SU-DHL-6 (cell line): ENCODE measurements at regions not wholly inside any gene's neighbourhood (a gene's known extent, or its start where the extent isn't known, plus 50 kb on each side); places are given as distances from the start of the nearest gene placed in this dataset.

Source experiments
- H2AFZ ChIP-seq: fragments of 200-600 bp; sonication (generic); 2 replicates; pipeline ENCODE4 v1.6.1; 2014; ENCODE audit warnings: low read depth, mild to moderate bottlenecking, moderate library complexity, mixed read lengths, antibody characterized with exemption, low read length; ENCODE audit not compliant: severe bottlenecking
- H3F3A ChIP-seq: fragments of 200-600 bp; shearing (Covaris generic); 2 replicates; pipeline ENCODE4 v1.6.0; 2016; ENCODE audit warnings: antibody characterized with exemption, mild to moderate bottlenecking; ENCODE audit not compliant: insufficient read depth
- H3K27ac ChIP-seq: fragments of 200-600 bp; sonication (generic); 2 replicates; pipeline ENCODE4 v1.5.1; 2016; ENCODE audit warnings: low read depth, mild to moderate bottlenecking, low read length, moderate library complexity, mixed read lengths
- H3K27me3 ChIP-seq: fragments of 200-600 bp; sonication (generic), shearing (Covaris generic); 2 replicates; pipeline ENCODE4 v1.6.0; 2014; ENCODE audit warnings: mild to moderate bottlenecking, low read length
- H3K36me3 ChIP-seq: fragments of 200-600 bp; sonication (generic); 2 replicates; pipeline ENCODE4 v1.6.1; 2014; ENCODE audit warnings: mild to moderate bottlenecking, low read length, mixed read lengths
- H3K4me2 ChIP-seq: fragments of 300-600, 200-600 bp; shearing (Covaris generic), sonication (generic); 2 replicates; pipeline ENCODE4 v1.6.0; 2014; ENCODE audit warnings: low read length, low read depth, mild to moderate bottlenecking; ENCODE audit not compliant: poor library complexity, severe bottlenecking
- H3K4me3 ChIP-seq: fragments of 200-600 bp; sonication (generic); 2 replicates; pipeline ENCODE4 v1.5.1; 2014; ENCODE audit warnings: antibody characterized with exemption, low read length, mild to moderate bottlenecking, mixed read lengths; ENCODE audit not compliant: insufficient read depth, poor library complexity, severe bottlenecking
- H3K79me2 ChIP-seq: fragments of 200-600 bp; sonication (generic); 2 replicates; pipeline ENCODE4 v1.6.1; 2014; ENCODE audit warnings: mild to moderate bottlenecking, low read length, moderate library complexity; ENCODE audit not compliant: insufficient read depth
- H3K9ac ChIP-seq: fragments of 200-600 bp; sonication (generic); 2 replicates; pipeline ENCODE4 v1.7.0; 2014; ENCODE audit warnings: mild to moderate bottlenecking, low read length
- H3K9me2 ChIP-seq: fragments of 200-600 bp; sonication (generic); replicated peaks from 2 replicates; pipeline ENCODE4 v1.6.1; 2014; ENCODE audit warnings: low read length; ENCODE audit not compliant: insufficient read depth
- H3K9me3 ChIP-seq: fragments of 200-600 bp; sonication (generic); 2 replicates; pipeline ENCODE4 v1.6.1; 2014; ENCODE audit warnings: low read length, mixed read lengths; ENCODE audit not compliant: insufficient read depth
- H4K20me1 ChIP-seq: fragments of 200-600 bp; sonication (generic); 2 replicates; pipeline ENCODE4 v1.6.1; 2014; ENCODE audit warnings: low read depth, mild to moderate bottlenecking, antibody characterized with exemption, low read length, moderate library complexity, mixed read lengths
- EZH2phosphoT487 ChIP-seq: fragments of 200-600 bp; sonication (generic), shearing (Covaris generic); conservative IDR thresholded peaks from 2 replicates; pipeline ENCODE4 v1.6.1; 2018; ENCODE audit warnings: mild to moderate bottlenecking, antibody characterized with exemption, low read length, moderate library complexity, mixed read lengths
- TF ChIP-seq, protein P1 (sequence below): fragments of 200-600 bp; sonication (generic); IDR thresholded peaks from one replicate; pipeline ENCODE4 v1.5.1; 2017; ENCODE audit warnings: antibody characterized with exemption, mild to moderate bottlenecking, low read length, moderate library complexity; ENCODE audit not compliant: insufficient read depth, poor library complexity, severe bottlenecking

DNA sequence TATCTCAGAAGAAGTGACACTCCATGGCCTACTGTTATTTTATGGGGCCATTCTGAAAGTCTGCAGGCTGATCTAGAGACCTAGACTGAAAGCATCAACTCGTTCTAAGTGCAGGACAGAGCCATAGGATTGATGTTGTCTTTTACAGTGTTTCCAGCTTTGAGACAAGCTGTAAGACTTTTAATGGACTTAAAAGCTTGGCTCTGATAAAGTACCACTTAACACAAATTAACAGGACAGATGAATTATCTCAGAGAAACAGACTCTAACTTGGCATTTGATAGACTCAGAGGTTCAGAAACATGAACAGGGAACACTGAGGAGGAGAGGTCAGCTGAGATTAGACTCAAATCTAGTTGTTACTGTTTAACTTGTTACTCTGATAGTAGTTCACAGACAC, 203.2 kb downstream of the TLR4 start:
- no peaks in the 10 kb centered on the region for H3F3A ChIP-seq
- H3K36me3 ChIP-seq, result no peaks in the 10 kb centered on the region
- TF ChIP-seq EZH2phosphoT487, result no peak
- TF ChIP-seq, protein P1, sequence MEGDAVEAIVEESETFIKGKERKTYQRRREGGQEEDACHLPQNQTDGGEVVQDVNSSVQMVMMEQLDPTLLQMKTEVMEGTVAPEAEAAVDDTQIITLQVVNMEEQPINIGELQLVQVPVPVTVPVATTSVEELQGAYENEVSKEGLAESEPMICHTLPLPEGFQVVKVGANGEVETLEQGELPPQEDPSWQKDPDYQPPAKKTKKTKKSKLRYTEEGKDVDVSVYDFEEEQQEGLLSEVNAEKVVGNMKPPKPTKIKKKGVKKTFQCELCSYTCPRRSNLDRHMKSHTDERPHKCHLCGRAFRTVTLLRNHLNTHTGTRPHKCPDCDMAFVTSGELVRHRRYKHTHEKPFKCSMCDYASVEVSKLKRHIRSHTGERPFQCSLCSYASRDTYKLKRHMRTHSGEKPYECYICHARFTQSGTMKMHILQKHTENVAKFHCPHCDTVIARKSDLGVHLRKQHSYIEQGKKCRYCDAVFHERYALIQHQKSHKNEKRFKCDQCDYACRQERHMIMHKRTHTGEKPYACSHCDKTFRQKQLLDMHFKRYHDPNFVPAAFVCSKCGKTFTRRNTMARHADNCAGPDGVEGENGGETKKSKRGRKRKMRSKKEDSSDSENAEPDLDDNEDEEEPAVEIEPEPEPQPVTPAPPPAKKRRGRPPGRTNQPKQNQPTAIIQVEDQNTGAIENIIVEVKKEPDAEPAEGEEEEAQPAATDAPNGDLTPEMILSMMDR, result no peak
- no peaks in the 10 kb centered on the region for H3K9me3 ChIP-seq
- no peak overlapping the region for H3K27ac ChIP-seq
- H3K9me2 ChIP-seq, result no peaks in the 10 kb centered on the region
- no peak overlapping the region for H2AFZ ChIP-seq
- no peak overlapping the region for H3K4me2 ChIP-seq
- no peaks in the 10 kb centered on the region for H4K20me1 ChIP-seq
- no peak overlapping the region for H3K4me3 ChIP-seq
- H3K27me3 ChIP-seq, result no peaks in the 10 kb centered on the region
- no peak overlapping the region for H3K9ac ChIP-seq
- no peaks in the 10 kb centered on the region for H3K79me2 ChIP-seq

DNA sequence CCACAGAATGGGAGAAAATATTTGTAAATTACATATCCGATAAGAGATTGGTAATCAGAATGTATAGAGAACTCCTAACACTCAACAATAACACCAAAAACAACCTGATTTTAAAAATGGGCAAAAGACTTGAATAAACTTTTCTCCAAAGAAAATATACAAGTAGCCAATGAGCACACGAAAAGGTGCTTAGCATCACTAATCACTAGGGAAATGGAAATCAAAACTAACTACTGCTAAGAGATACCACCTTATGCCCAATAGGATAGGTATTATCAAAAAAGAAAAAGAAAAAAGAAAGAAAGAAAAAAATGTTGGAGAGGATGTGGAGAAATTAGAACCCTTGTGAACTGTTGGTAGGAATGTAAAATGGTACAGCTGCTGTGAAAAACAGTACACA, 212.1 kb downstream of the TLR4 start:
- Histone ChIP-seq H3K36me3 (no peaks in the 10 kb centered on the region), H3K9me3 (no peaks in the 10 kb centered on the region), H3F3A (no peaks in the 10 kb centered on the region), H2AFZ (no peak overlapping the region), H3K4me3 (no peak overlapping the region), H3K27ac (no peak overlapping the region), H3K9ac (no peak overlapping the region), H3K9me2 (no peaks in the 10 kb centered on the region), H3K4me2 (no peak overlapping the region), H3K27me3 (no peaks in the 10 kb centered on the region), H4K20me1 (no peaks in the 10 kb centered on the region), H3K79me2 (no peaks in the 10 kb centered on the region)
- no peak for TF ChIP-seq EZH2phosphoT487
- TF ChIP-seq, protein P1, result no peak

DNA sequence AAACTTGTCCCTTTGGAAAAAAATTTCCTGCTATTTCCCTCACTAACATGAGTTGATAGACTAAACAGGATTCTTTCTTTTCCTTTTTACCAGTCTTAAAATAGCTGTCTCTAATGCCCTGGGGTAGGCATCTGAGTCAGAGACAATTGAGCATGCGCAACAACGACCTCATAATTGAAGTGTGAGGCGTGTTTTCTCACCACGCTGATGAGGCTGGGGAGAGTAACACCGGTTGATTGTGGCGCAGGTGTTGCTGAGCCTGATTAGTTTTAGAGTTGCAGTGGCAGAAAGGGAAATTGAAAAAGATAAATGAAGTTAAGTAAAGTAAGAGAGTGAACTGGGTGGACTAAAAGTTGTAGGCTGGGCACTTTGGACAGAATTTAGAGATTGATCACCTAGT, 213.7 kb downstream of the TLR4 start:
- no peak overlapping the region for H3K9ac ChIP-seq

More for the DNA sequence above, 213.7 kb downstream of the TLR4 start:
- no peak overlapping the region for H2AFZ ChIP-seq
- H3K9me3 ChIP-seq, result no peaks in the 10 kb centered on the region
- H3K27me3 ChIP-seq, result no peaks in the 10 kb centered on the region
- no peaks in the 10 kb centered on the region for H3K79me2 ChIP-seq
- no peaks in the 10 kb centered on the region for H3K9me2 ChIP-seq
- no peaks in the 10 kb centered on the region for H3K36me3 ChIP-seq
- no peak overlapping the region for H3K4me3 ChIP-seq
- no peak overlapping the region for H3K4me2 ChIP-seq
- no peak for TF ChIP-seq EZH2phosphoT487
- TF ChIP-seq, protein P1, result no peak
- H3F3A ChIP-seq, result no peaks in the 10 kb centered on the region
- no peaks in the 10 kb centered on the region for H4K20me1 ChIP-seq
- no peak overlapping the region for H3K27ac ChIP-seq
